ENCODE measurements at regions not wholly inside any gene's neighbourhood (a gene's known extent, or its start where the extent isn't known, plus 50 kb on each side); places are given as distances from the start of the nearest gene placed in this dataset.

- no peak for DNase-seq
Measured at GRCh38 chr2:144333143-144333555, 186.8 kb downstream of the ZEB2 start.

DNA sequence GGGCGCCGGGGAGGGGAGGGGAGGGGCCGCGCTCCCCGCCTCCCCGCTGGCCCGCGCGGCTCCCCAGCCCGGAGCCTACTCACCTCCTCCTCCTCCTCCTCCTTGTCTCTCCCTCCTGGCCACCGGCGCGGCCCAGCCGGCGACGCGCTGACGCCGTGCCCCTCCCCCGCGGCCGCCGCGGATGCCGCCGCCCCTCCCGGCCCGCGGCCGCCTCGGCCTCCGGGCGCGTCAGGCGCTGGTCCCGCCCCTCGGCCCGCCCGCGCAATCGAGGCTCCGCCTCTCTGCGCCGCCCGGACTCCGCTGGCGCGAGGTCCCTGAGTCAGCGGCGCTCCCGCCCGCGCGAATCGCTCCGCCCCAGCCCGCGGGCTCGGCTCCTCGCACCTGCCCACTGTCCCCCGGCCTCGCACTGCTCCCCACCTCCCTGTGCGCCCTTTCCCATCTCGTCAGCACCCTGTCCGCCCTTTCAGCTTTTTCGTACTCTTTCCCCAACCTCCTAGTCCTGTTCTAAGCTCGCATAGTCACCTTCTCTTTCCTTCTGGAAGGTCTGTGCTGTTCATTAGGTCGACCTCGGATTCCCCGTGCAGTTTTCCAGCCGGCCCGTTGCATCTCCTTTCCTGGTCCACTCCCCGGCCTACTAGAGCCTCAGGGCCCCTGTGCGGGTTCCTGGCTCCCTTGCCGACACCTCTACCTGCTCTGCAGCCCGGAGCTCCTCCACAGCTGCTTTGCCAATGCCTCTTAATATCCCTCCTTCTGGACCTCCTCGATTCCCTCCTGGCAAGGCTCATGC is 187.4 kb downstream of the ZEB2 start:
- peak; percentile 74 to 96 (median 81) for DNase-seq

DNA sequence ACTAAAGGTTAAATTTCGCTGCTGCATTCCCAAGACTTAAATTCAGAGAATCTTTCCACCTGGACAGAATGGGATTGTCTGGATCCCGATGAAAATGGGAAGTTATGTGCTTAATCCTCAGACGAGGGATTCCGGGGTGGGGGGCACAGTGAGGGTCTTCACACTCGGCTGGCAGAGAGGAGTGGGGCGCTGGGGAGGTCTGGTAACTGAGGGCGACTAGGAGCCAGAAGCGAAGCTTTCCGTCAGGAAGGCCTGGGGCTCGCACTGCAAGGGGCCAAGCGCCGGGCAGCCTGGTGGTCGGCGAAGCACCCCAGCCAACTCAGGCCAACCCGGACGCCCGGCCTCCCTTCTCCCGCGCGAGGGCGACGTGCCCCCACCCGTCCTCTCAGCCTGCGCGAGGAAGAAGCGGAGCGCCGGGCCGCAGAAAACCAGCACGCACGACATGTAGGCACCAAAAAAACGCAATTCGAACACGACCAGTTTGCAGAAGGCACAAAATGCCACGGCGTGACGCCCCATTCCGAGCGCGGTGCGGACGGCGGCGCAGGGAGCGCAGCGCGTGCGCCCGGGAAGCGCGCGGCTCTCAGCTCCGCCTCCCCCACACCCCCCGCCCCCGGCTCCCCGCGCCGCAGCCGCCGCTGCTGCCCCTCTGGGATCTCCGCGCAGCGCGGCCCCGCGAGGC is 188.1 kb downstream of the ZEB2 start:
- peak in 2 of 5 experiments; percentile 59 to 67 for DNase-seq

GRCh38 chr2:144330951-144331673 is 188.8 kb downstream of the ZEB2 start:
- DNase-seq: peak in 1 of 5 experiments; percentile 55

- no peak for DNase-seq
Measured at GRCh38 chr2:144329472-144329871, 190.4 kb downstream of the ZEB2 start.

- DNase-seq: peak in 2 of 5 experiments; percentile 19 to 49
Measured at GRCh38 chr2:144328938-144329337, 191.0 kb downstream of the ZEB2 start.

DNA sequence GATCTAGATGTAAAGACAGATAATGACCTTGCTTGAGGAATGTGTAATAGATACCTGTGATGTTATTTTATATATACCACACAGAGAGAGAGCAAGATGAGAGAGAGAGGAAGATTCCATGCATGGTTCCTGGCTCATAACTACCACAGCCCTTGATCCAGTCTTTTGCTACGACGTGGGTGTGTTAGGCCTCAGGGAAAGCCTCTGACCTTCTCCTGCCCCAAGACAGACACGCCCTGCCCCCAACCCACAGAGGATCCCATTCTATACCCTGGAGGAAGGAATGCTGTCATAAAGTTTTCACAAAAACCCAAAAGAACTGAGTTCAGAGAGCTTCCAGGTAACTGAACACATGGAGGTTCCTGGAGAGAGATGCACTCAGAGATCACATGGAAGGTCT is 193.1 kb downstream of the ZEB2 start:
- no peak for DNase-seq

GRCh38 chr2:144325086-144325485 is 194.8 kb downstream of the ZEB2 start:
- peak in 3 of 5 experiments; percentile 11 to 98 (median 84) for DNase-seq

DNA sequence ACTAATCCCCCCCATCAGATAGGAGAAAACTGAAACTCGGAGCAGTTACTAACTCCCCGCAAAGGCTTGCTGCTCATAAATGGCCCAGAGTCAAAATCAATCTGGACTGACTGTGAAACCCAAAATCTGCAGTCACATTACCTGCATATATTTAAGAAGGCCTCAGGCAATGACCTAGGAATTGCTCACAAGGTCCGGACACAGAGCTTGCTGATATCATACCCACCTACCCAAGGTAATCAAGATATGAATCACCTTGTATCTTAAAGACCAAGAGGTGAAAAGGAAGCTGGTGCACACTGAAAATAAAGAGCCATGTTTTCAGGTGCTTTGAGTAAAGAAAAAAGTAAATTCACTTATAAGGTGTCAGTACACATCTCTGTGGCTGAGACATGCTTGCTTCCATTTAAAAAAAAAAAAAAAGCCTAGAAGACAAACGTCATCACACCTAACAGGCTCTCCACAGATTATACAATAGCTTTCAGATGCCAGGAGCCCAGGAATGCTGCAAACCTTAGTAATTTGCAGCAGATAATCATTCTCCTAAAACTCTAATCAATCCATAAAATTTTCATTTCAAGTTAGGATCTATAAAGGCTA is 195.4 kb downstream of the ZEB2 start:
- peak in 2 of 5 experiments; percentile 58 to 82 for DNase-seq

DNA sequence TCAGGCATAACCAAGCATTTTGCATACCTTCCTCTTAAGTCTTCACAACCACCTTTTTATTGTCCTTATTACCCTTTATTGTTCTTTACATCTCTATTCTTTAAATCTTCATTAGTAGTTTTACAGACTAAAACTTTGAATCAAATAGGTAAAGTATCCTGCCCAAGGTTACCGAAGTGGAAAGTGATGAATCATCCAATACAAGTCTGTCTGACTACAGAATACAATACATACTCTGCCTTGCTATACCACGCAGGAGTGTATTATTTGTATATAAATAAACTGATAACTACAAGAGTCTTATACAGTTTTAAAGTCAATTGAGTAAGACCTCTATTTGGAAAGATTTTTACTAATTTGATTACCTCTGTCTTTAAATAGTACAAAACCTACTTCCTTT is 196.0 kb downstream of the ZEB2 start:
- peak in 1 of 5 experiments; percentile 72 for DNase-seq

DNA sequence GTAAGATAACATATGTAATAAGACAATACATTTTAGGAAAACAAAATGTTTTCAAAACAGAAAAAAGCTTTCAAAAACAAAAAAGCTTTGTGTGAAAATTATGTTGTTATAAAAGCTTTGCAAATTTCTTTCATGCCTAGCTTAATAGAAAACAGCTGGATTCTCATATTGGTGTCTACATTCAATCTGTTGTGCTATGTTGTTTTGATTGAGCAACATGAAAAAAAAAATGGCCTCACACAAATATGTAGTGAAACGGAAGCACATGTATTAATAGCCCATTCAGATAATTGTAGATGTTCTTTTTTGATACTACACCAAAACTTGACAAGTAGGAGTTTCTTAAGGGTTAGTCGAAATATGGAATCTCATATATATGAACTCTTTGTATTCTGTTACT is 197.5 kb downstream of the ZEB2 start:
- no peak for DNase-seq

GRCh38 chr2:144320491-144320890 is 199.4 kb downstream of the ZEB2 start:
- peak in 3 of 5 experiments; percentile 19 to 84 (median 73) for DNase-seq

DNA sequence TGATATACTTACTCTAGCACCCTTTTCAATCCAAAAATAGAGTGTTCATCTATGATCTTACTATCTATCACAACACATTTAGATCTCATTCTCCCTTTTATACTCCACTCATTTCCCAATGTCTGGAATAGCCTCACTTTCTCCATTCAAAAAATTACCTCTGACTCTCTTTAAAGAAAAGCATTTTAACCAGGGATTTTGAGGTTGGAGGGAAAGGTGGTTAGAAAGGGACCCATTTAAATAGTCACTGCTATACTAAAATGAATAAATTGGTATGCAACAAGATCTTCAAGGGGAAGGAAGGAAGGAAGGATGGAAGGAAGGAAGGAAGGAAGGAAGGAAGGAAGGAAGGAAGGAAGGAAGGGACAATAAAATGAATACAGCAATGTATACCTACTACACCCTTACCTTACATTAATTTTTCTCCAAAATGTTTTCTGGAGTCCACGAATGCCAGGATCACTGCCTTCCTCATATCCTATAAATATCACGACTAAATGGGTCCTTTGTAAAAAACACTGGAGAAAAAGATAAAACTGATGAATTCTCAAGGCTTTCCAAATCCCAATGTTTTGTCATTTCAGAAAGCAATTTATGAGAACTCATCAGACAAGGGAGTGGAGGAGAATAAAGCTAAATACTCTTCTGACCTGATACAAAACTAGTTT is 202.7 kb downstream of the ZEB2 start:
- DNase-seq: no peak

DNA sequence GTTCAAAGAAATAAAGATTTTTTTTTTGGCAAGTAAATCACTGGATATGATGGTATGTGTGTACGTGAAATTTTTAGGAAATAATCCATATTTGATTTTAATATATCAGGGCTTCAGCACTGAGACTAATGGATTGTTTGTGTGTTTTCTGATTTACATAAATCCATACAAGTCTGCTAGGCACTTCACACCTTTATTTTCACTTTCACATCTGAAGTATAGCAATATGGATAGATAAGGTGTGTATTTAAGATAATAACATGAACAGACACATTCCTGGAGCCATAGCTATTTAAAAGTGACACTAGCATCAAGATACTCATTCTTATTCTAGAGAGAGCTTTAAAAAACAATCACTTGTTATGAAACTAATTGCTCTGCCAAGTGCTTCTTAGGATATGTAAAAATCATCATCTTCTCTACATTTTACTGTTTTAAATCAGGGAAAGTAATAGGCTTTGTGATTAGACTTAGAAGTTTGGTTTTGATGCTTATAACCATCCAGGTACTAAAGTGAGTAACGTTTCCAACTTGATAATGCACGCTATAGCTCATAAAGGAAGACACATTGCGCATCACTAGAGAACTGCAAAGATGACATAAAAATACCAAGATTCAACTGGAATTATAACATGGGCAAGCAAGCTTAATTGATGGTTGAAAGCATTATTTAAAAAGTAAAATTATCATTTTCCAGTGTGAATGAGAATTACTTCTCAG is 208.9 kb downstream of the ZEB2 start:
- DNase-seq: peak in 1 of 5 experiments; percentile 54

DNA sequence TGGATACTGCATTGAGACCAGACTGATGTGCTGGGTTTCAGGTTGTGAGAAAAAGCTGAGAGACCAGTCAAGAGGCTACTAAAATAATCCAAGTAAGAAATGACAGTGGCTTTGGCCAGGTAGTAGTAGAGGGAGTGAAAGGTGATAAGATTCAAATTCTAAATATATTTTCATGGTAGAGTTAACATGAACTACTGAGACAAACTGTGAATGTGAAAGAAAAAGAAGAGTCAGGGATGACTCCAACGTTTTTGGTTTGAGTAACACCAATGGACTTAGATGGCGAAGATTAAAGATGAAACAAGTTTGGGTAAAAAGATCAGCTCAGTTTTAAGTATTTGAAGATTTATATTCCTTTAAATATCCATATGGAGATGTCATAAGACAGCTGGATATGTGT is 209.4 kb downstream of the ZEB2 start:
- DNase-seq: peak in 1 of 5 experiments; percentile 51

DNA sequence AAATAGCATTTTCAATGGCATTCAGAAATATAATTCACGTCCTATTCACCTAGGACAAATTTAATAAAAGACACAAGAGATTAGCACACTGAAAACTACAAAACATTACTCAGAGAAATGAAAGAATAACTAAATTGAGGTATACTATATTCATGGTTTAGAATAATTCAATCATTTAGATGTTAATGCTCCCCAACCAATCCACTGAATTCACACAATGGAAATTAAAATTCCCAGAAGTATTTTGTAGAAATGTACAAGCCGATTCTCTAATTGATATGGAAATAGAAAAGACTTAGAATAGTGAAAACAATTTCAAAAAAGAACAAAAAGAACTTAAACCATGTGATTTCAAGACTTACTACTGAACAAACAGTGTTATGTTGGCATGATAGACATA is 212.2 kb downstream of the ZEB2 start:
- DNase-seq: no peak

- DNase-seq: peak in 1 of 5 experiments; percentile 61
Measured at GRCh38 chr2:144304202-144304601, 215.7 kb downstream of the ZEB2 start.

DNA sequence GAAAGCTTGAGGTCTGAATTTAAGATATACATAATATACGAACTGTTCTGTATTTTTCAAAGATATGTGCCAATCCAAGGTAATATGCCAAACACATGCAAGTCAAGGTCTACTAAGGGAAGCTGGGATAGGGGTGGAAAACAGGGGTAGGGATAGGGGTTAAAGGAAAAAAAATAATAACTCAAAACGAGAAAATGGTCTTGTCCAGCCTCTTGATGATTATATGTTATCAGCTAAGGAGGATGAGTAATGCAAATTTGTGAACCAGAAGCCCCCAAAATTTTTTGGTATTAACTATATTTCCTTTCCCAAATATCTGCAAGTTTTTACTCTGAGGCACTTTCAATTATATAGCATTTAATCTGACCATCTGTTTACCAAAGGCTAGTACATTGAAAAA is 219.3 kb downstream of the ZEB2 start:
- DNase-seq: no peak

GRCh38 chr2:144290276-144290675 is 229.6 kb downstream of the ZEB2 start:
- no peak for DNase-seq

DNA sequence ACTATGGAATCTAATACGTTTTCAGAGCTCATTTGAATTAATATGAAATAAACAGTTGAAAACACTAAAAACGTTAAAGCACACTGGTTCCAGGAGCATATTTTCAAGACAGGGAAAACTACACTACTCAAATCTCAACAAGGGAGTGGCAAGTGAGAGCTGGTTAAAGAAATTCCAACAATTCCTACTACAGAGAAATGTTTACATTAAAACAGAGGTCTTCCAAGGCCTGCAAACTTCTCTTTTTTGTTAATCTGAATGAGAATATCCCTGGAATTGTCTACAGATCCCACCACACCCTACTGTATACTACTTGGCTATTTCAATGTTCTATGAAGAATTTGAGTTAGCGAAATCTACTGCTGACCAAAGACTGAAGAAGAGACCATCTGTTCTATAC is 231.5 kb downstream of the ZEB2 start:
- no peak for DNase-seq

- DNase-seq: no peak
Measured at GRCh38 chr2:144285324-144285723, 234.6 kb downstream of the ZEB2 start.

- no peak for DNase-seq
Measured at GRCh38 chr2:144281476-144281875, 238.4 kb downstream of the ZEB2 start.

Data from T-helper 2 cell (primary cell).